ENCODE measurements at regions not wholly inside any gene's neighbourhood (a gene's known extent, or its start where the extent isn't known, plus 50 kb on each side); places are given as distances from the start of the nearest gene placed in this dataset.

- Mint-ChIP-seq H3K9me3 (no peaks in the 10 kb centered on the region), H3K27me3 (ENCODE audit: insufficient read depth, low read depth, poor library complexity) (no peaks in the 10 kb centered on the region), H3K27ac (peak overlapping the region; percentile 58; the same call in 1 of the 2 replicates), H3K4me1 (no peaks in the 10 kb centered on the region), H3K4me3 (no peak overlapping the region), H3K36me3 (ENCODE audit: low read depth) (no peaks in the 10 kb centered on the region)
- Histone ChIP-seq H3K4me3 (no peak overlapping the region), H3K27me3 (ENCODE audit: insufficient read depth) (no peaks in the 10 kb centered on the region), H3K36me3 (ENCODE audit: insufficient read depth) (no peaks in the 10 kb centered on the region), H2AFZ (no peak overlapping the region), H3K27ac (ENCODE audit: low read depth) (no peak overlapping the region), H3K4me2 (no peak overlapping the region), H3K4me1 (ENCODE audit: insufficient read depth) (no peaks in the 10 kb centered on the region), H3K79me2 (replicated peaks; ENCODE audit: insufficient read depth) (no peaks in the 10 kb centered on the region), H3F3A (replicated peaks; ENCODE audit: low read depth) (no peaks in the 10 kb centered on the region), H4K20me1 (replicated peaks; ENCODE audit: insufficient read depth) (no peaks in the 10 kb centered on the region), H3K9me2 (ENCODE audit: insufficient read depth) (no peaks in the 10 kb centered on the region)
- TF ChIP-seq EZH2 (IDR thresholded peaks at IDR 0.05; ENCODE audit: low read depth, unreplicated experiment) (no peak), POLR2AphosphoS5 (IDR thresholded peaks at IDR 0.05; ENCODE audit: low read depth) (no peak), ZNF462 (CRISPR knock-in tag; IDR thresholded peaks at IDR 0.05) (no peak), CTCF (conservative IDR thresholded peaks at IDR 0.05; ENCODE audit: low read depth in 2 of 2) (no peak), NANOG (IDR thresholded peaks at IDR 0.05; ENCODE audit: borderline replicate concordance) (no peak), EZH2phosphoT487 (IDR thresholded peaks at IDR 0.05; ENCODE audit: unreplicated experiment) (no peak)
- DNase-seq (ENCODE audit: low spot score) (no peak), ATAC-seq (no peak)
These were observed 218.4 kb downstream of the LMBRD1 start for GRCh38 chr6:69578361-69578890.
